Stimulated activated naive CD8-positive, alpha-beta T cell treated with anti-CD3 and anti-CD28 coated beads, Interleukin-15, Interleukin-2, amounts not matched to agents 100 ng/mL and 50 ng/mL, for 24 hours (primary cell): ENCODE measurements at regions not wholly inside any gene's neighbourhood (a gene's known extent, or its start where the extent isn't known, plus 50 kb on each side); places are given as distances from the start of the nearest gene placed in this dataset.

ENCODE experiments used
- H3K27ac Mint-ChIP-seq: one replicate; pipeline ENCODE4 v1.8.0; 2021; ENCODE audit warnings: mild to moderate bottlenecking, mixed read lengths
- H3K27me3 Mint-ChIP-seq: one replicate; pipeline ENCODE4 v1.8.0; 2021; ENCODE audit warnings: mixed read lengths
- H3K36me3 Mint-ChIP-seq: one replicate; pipeline ENCODE4 v1.8.0; 2021; ENCODE audit warnings: low read depth, mixed read lengths
- H3K4me1 Mint-ChIP-seq: one replicate; pipeline ENCODE4 v1.8.0; 2021; ENCODE audit warnings: low read depth, mixed read lengths
- H3K4me3 Mint-ChIP-seq: one replicate; pipeline ENCODE4 v1.8.0; 2021; ENCODE audit warnings: mild to moderate bottlenecking, mixed read lengths
- H3K9me3 Mint-ChIP-seq: one replicate; pipeline ENCODE4 v1.8.0; 2021; ENCODE audit warnings: mixed read lengths

DNA sequence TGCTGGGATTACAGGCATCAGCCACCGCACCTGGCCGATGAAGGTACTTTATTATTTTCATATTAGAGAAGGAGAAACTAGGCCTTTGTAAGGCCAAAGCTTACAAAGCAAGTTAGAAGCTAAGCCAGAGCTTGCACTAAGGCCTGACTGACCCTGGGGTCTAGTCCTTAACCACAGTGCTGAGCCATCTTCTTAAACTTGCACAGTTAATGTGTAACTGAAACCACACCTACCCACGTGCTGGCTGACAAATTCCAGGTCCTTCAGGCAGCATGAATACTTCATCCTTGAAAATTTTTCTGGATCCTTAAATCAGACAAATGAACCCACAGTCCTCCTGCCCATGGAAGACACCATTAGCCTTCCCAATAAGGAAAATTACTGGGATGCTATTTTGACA, 880.6 kb downstream of the UQCRFS1 start:
- Mint-ChIP-seq H3K27ac (no peak overlapping the region), H3K27me3 (no peaks in the 10 kb centered on the region)

DNA sequence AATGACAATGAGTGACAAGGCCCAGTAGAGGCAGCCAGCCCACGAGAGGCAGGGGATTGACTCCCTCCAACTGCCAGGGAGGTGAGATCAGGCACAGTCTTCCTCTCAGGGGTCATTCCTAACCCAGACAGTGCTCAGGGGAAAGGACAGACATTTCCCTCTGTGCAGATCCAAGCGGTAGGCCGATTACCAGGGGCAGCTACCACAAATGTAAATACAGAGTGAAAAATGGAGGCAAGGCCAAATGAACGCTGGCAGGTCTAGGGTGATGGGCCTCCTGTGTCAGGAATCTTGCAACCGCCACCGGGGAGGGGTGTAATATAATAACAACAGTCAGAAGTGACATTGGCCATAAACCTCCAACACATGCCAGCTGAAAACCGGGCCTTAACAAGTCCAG, 881.4 kb downstream of the UQCRFS1 start:
- peaks cover 4% of the 10 kb centered on the region for H3K9me3 Mint-ChIP-seq
- H3K4me3 Mint-ChIP-seq = no peak overlapping the region
- H3K4me1 Mint-ChIP-seq = no peaks in the 10 kb centered on the region
- H3K27ac Mint-ChIP-seq = no peak overlapping the region
- no peaks in the 10 kb centered on the region for H3K27me3 Mint-ChIP-seq
- H3K36me3 Mint-ChIP-seq = no peaks in the 10 kb centered on the region

More for the DNA sequence above, 880.6 kb downstream of the UQCRFS1 start:
- no peaks in the 10 kb centered on the region for H3K36me3 Mint-ChIP-seq
- H3K9me3 Mint-ChIP-seq = peaks cover 4% of the 10 kb centered on the region
- H3K4me1 Mint-ChIP-seq = no peaks in the 10 kb centered on the region
- no peak overlapping the region for H3K4me3 Mint-ChIP-seq

DNA sequence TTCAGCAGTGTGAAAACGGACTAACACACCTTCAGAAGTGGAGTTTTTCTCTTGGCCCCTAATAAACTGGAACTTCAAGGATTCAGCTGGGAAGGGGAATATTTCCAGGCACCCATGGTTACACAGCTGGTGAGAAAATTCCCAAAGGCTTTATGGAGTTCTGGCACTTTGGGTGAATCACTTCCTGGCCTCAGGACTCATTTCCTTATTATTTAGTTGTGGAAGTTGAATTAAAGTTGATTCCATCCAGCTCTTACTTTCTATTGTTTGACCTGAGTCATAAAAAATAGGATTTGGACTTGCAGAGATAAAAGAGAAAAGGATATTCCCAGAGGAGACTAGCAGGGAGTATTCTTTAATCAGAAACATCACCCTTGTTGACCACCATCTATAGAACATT, 882.1 kb downstream of the UQCRFS1 start:
- no peaks in the 10 kb centered on the region for H3K4me1 Mint-ChIP-seq
- peaks cover 4% of the 10 kb centered on the region for H3K9me3 Mint-ChIP-seq
- H3K36me3 Mint-ChIP-seq = no peaks in the 10 kb centered on the region
- no peak overlapping the region for H3K27ac Mint-ChIP-seq
- no peaks in the 10 kb centered on the region for H3K27me3 Mint-ChIP-seq
- H3K4me3 Mint-ChIP-seq = no peak overlapping the region

DNA sequence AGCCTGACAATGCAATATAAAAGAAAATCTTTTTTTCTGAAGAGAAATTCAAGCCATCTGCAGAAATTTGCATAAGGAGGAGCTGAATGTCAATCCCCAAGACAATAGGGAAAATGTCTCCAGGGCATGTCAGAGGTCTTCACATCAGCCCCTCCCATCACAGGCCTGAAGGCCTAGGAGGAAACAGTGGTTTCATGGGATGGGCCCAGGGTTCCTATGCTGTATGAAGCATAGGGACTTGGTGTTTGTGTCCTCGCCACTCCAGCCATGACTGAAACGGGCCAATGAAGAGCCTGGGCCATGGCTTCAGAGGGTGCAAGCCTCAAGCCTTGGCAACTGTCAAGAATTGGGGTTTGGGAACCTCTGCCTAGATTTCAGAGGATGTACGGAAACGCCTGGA, 883.5 kb downstream of the UQCRFS1 start:
- Mint-ChIP-seq H3K4me1 (no peaks in the 10 kb centered on the region), H3K27ac (no peak overlapping the region), H3K27me3 (no peaks in the 10 kb centered on the region), H3K36me3 (no peaks in the 10 kb centered on the region), H3K9me3 (peaks cover 4% of the 10 kb centered on the region), H3K4me3 (no peak overlapping the region)

DNA sequence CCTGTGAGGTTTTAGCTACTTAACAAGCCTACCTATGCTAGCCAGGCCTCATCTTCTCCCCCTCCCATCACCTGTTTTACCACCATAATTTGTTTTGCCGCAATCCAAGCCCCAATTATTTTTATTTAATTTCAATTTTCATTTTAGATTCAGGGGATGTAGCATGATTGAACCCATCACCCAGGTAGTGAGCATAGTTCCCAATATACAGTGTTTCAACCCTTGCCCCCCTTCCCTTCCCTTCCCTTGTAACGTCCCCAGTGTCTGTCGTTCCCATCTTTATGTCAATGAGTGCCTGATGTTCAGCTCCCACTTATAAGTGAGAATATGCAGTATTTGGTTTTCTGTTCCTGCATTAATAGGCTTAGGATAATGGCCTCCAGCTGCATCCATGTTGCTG, 885.0 kb downstream of the UQCRFS1 start:
- Mint-ChIP-seq H3K36me3 (no peaks in the 10 kb centered on the region), H3K4me3 (no peak overlapping the region), H3K27ac (no peak overlapping the region), H3K4me1 (no peaks in the 10 kb centered on the region), H3K27me3 (no peaks in the 10 kb centered on the region), H3K9me3 (peaks cover 4% of the 10 kb centered on the region)

DNA sequence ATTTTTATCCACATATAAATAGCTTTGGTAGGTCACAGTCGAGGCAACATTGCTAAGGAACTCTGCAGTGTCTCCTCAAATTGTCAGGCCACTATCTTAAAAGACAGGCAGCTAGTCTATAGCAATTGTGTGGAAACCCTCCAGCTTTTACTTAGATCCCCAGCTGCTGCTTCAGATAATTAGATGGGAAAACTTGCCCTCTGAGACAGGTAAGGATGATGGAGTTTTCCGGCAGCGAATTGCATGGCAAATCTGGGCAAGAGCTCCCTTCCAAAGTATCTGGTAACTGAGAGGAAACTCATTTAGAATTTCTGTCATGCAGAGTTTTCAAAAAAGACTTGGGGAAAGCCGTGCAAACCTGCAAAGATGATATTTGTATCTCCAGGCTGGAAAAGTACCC, 886.2 kb downstream of the UQCRFS1 start:
- Mint-ChIP-seq H3K27me3 (no peaks in the 10 kb centered on the region), H3K36me3 (no peaks in the 10 kb centered on the region), H3K4me3 (no peak overlapping the region), H3K27ac (no peak overlapping the region), H3K9me3 (peaks cover 4% of the 10 kb centered on the region), H3K4me1 (no peaks in the 10 kb centered on the region)

DNA sequence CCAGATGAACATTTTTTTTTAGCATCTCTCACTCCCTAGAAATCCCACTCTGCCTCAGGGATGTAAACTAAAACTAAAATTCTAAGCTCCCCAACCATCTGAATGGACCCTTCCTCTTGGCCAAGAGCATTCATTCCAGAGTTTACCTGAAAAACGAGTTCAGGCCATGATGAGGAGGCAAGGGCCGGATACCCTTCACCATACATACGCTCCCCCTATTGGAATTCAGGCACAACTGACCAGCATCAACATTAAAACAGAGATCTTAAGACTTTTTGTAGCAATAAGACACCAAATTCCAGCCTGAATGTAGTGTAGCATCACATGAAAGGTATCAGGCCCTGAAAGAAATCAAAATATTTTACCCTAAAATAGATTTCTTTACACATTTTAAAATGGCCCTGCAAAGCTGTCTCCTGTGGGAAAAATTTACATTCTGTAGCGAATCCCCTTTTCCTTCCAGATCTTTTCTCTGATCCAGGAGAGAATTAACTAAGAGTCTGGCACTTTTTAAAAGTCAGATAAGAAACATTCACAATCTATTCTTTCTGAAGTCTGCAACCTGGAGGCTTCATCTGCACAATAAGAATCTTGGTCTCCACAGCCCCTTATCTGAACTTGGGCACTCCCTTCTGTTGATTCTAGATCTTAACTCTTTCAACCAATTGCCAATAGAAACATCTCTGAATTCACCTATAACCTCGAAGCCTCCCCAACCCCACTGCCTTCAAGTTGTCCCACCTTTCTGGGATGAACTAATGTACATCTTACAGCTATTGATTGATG, 888.5 kb downstream of the UQCRFS1 start:
- Mint-ChIP-seq H3K36me3 (no peaks in the 10 kb centered on the region), H3K4me3 (no peak overlapping the region), H3K4me1 (no peaks in the 10 kb centered on the region), H3K9me3 (no peaks in the 10 kb centered on the region), H3K27me3 (no peaks in the 10 kb centered on the region), H3K27ac (no peak overlapping the region)

DNA sequence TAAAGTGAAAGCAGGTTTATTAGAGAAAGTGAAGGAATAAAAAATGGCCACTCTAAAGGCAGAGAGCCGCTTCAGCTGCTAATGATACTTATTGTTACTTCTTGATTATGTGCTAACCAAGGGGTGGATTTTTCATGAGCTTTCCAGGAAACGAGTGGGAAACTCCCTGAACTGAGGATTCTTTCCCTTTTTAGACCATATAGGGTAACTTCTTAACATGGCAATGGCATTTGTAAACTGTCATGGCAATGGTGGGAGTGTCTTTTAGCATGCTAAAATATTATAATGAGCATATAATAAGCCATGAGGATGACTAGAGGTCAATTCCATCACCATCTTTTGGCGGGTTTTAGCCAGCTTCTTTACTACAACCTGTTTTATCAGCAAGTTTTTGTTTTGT, 890.0 kb downstream of the UQCRFS1 start:
- Mint-ChIP-seq H3K4me3 (no peak overlapping the region), H3K9me3 (no peaks in the 10 kb centered on the region), H3K4me1 (no peaks in the 10 kb centered on the region), H3K36me3 (no peaks in the 10 kb centered on the region), H3K27me3 (no peaks in the 10 kb centered on the region), H3K27ac (no peak overlapping the region)

DNA sequence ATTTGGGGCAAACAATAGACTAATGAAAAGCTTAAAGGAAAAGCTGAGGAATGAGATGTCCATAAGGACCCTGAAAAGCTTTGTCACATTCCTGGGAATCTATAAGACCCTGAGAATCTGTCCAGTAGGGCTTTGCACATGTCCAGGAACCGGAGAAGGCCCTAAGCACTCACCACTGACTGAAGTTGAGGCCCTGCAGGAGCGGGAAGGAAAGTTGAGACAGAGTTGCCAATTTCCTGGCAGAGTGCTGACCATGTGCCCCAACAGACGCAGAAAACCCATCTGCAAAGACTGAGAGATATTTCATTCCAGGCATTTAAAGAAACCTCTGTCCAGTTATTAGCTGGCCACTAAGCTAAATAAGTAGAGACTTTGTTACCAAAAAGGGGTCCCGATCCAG, 890.5 kb downstream of the UQCRFS1 start:
- Mint-ChIP-seq H3K9me3 (no peaks in the 10 kb centered on the region), H3K36me3 (no peaks in the 10 kb centered on the region), H3K27me3 (no peaks in the 10 kb centered on the region), H3K27ac (no peak overlapping the region), H3K4me1 (no peaks in the 10 kb centered on the region), H3K4me3 (no peak overlapping the region)

DNA sequence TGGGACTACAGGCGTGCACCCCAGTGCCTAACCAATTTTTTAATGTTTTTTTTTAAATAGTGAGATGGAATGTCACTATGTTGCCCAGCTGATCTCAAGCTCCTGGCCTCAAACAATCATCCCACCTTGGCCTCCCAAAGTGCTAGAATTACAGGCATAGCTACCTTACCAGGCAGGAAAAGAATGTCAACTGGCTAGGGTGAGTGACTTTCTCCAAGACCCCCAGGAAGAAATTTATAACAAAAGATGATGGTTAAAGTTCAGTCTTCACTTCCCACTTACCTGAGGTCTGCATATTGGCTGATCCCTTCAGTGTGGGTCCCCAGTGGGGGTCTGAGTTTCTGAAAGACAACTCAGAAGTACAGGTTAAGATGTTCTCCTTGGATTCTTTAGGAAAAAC, 893.0 kb downstream of the UQCRFS1 start:
- Mint-ChIP-seq H3K36me3 (no peaks in the 10 kb centered on the region), H3K27ac (no peak overlapping the region), H3K9me3 (no peaks in the 10 kb centered on the region), H3K27me3 (no peaks in the 10 kb centered on the region), H3K4me3 (no peak overlapping the region), H3K4me1 (no peaks in the 10 kb centered on the region)

DNA sequence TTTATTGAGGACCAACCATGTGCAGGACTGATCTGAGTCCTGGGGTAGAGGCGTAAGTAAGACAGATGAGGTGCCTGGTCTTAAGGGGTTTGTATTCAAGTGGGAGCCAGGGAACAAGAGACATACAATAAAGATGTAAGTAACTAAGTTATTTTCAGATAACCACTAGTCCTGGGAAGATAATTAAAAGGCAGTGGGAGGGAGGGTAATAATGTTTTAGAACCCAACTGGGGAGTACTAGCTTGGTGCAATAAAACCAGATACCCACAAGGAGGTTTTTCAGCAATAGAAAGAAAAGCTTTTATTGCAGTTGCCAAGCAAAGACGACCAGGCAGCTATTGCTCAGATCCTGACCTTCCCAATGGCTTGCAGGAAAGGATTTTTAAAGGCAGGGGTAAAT, 893.7 kb downstream of the UQCRFS1 start:
- Mint-ChIP-seq H3K27ac (no peak overlapping the region), H3K36me3 (no peaks in the 10 kb centered on the region), H3K27me3 (no peaks in the 10 kb centered on the region), H3K9me3 (no peaks in the 10 kb centered on the region), H3K4me1 (no peaks in the 10 kb centered on the region), H3K4me3 (no peak overlapping the region)

DNA sequence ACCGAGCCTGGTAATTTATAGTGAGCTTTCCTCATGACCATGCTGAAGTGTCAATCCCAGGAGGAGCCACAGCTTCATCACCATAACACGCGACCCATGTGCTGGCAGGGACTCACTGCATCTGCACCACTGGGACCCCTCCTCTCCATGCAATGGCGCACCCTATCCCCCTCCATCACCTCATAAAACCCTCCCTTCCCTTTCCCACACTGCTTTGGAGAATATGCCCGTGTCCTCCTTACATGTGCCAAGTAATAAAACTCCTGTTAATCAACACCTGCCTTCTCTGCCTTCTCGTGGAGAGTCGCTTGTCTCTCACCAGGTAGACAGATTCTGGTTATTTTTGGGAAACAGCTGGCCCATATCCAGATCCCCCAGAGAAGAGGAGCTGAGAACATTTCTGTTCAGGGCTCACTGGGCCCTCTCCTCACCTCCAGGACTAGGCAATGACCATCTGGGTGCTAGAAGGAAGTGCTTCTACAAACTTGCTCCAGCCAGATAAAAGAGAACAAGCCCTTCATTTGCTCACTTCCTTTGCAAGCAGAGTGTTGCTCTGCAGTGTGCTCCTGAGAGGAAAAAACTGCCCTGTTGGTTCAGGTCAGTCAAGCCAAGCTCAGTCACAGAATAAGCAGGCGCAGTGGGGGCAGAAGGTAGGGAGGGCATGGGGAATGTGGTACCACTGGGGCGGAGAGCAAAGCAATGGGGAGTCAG, 894.3 kb downstream of the UQCRFS1 start:
- H3K27me3 Mint-ChIP-seq = no peaks in the 10 kb centered on the region
- H3K4me3 Mint-ChIP-seq = no peak overlapping the region
- no peaks in the 10 kb centered on the region for H3K36me3 Mint-ChIP-seq
- no peak overlapping the region for H3K27ac Mint-ChIP-seq
- no peaks in the 10 kb centered on the region for H3K4me1 Mint-ChIP-seq
- no peaks in the 10 kb centered on the region for H3K9me3 Mint-ChIP-seq

DNA sequence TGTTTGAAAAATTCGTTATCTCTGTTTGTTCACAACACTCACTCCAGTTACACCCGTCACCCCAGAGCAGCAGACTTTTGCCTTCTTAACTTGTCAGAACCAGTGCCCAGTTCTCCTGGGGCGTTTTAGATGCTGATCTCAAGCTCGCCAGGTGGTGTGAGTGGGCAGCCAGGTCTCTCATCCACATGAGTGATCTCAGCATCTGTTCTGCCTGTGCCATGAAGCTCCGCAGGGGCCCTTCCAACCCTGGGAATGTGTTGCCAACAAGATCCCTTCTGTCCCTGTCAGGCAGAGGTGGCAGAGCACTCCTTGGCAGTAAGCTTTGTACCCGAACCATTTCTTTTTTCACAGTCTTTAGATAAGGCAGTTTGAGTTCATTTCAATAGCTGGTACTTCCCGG, 896.5 kb downstream of the UQCRFS1 start:
- Mint-ChIP-seq H3K9me3 (no peaks in the 10 kb centered on the region), H3K4me1 (no peaks in the 10 kb centered on the region), H3K27me3 (no peaks in the 10 kb centered on the region), H3K4me3 (no peak overlapping the region), H3K27ac (no peak overlapping the region), H3K36me3 (no peaks in the 10 kb centered on the region)

DNA sequence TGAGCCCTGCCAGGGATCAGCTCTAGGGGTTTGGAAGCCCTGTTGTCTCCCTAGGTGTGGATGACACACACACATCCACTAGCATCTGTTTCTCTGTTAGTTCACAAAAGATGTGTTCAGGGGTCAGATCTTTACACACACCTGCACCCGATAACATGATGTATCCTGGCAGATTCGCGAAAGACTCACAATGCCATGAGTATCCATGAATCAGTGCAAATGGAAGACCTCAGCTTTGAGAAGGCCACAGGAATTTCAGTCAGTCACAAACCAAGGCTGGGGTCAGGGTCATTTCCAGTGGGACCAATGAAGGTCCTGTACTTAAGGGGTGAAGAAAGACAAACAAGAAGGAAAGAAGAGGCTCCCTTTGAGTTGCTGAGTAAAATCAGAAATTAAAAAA, 898.2 kb downstream of the UQCRFS1 start:
- no peak overlapping the region for H3K27ac Mint-ChIP-seq
- H3K36me3 Mint-ChIP-seq = no peaks in the 10 kb centered on the region
- no peak overlapping the region for H3K4me3 Mint-ChIP-seq

DNA sequence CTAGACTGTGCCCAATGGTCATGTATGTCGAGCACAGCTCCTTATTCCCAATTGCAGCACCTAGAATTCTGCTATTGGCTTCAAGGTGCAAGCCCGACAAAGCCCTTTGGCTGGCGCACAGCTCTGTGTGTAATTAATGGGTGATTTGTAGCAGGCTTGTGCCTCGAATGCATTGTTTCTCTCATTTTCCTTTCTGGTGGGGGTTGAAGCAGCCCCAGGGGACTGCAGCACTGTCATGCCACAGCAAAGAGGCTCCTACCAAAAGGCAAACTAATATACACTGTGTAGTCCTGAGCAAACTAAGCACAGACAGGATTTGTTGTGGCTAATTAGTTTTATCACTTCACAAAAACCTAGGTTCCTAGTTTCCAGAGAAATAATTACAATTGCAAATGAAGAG, 898.7 kb downstream of the UQCRFS1 start:
- Mint-ChIP-seq H3K27me3 (no peaks in the 10 kb centered on the region), H3K27ac (no peak overlapping the region), H3K4me3 (no peak overlapping the region), H3K4me1 (no peaks in the 10 kb centered on the region), H3K9me3 (no peaks in the 10 kb centered on the region), H3K36me3 (no peaks in the 10 kb centered on the region)

More for the DNA sequence above, 898.2 kb downstream of the UQCRFS1 start:
- Mint-ChIP-seq H3K9me3 (no peaks in the 10 kb centered on the region), H3K27me3 (no peaks in the 10 kb centered on the region), H3K4me1 (no peaks in the 10 kb centered on the region)

DNA sequence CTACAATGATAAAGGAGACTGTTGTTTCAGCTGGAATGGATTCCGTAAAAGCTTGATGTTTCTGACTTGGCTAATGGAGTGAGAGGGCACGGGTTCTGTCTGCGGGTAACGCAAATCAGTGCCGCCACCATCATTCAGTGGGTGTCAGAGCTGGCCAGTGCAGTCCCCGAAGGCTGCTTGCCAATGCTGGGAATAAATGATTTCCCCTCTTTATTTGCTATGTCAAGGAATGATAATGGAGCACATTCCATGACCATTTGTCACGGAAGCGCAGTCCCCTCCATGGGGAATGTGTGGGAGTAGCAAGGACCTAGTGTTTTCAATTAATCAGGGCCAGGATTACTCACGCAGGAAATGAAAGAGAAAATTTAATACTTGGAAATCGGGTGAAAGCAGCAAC, 899.3 kb downstream of the UQCRFS1 start:
- H3K4me1 Mint-ChIP-seq = no peaks in the 10 kb centered on the region
- H3K4me3 Mint-ChIP-seq = no peak overlapping the region
- H3K27me3 Mint-ChIP-seq = no peaks in the 10 kb centered on the region
- no peaks in the 10 kb centered on the region for H3K36me3 Mint-ChIP-seq
- no peaks in the 10 kb centered on the region for H3K9me3 Mint-ChIP-seq
- H3K27ac Mint-ChIP-seq = no peak overlapping the region
